H1 (cell line): ENCODE measurements at regions not wholly inside any gene's neighbourhood (a gene's known extent, or its start where the extent isn't known, plus 50 kb on each side); places are given as distances from the start of the nearest gene placed in this dataset.

Source experiments
- CTCF ChIA-PET: fragments of 300-600 bp; sonication (Branson Sonifier 250); formaldehyde crosslinking; loops from one replicate; lab custom pipeline; 2021; ENCODE audit not compliant: partially characterized antibody; lab: Charles Lee
- POLR2A ChIA-PET: fragments of 300-600 bp; sonication (Branson Sonifier 250); formaldehyde crosslinking; loops from one replicate; lab custom pipeline; 2021; ENCODE audit warnings: inconsistent platforms; ENCODE audit not compliant: partially characterized antibody; lab: Charles Lee
- DNase-seq, 2 experiments: peaks; one replicate each; pipeline versions ENCODE4 v3.0.0 to v3.0.0-alpha.2; 2010 to 2022; ENCODE audit warnings: low spot score in 2 of 2, low read depth in 1 of 2, mixed read lengths in 1 of 2
- FAIRE-seq: peaks from 2 replicates; lab custom pipeline; 2011; peaks lifted over from hg19 to GRCh38; lab: Jason Lieb, UNC
- H2AFZ ChIP-seq: 2 replicates; pipeline ENCODE4 v1.8.1; 2012; ENCODE audit warnings: low read length, inconsistent platforms
- H2AK5ac ChIP-seq: 2 replicates; pipeline ENCODE4 v1.6.1; 2013; ENCODE audit warnings: low read depth, low read length
- H2BK120ac ChIP-seq: replicated peaks from 2 replicates; pipeline ENCODE3; 2013; ENCODE audit warnings: low read depth, low read length, inconsistent platforms
- H2BK12ac ChIP-seq: 2 replicates; pipeline ENCODE4 v1.6.1; 2013; ENCODE audit warnings: low read depth, low read length
- H2BK15ac ChIP-seq: 2 replicates; pipeline ENCODE4 v1.6.1; 2013; ENCODE audit warnings: low read length
- H2BK20ac ChIP-seq: 2 replicates; pipeline ENCODE4 v1.6.1; 2013; ENCODE audit warnings: low read length
- H2BK5ac ChIP-seq: 2 replicates; pipeline ENCODE4 v1.6.1; 2013; ENCODE audit warnings: low read depth, low read length
- H3K14ac ChIP-seq: 2 replicates; pipeline ENCODE4 v1.6.1; 2013; ENCODE audit warnings: inconsistent platforms; ENCODE audit not compliant: insufficient read length
- H3K18ac ChIP-seq: 2 replicates; pipeline ENCODE4 v1.6.1; 2013; ENCODE audit warnings: low read length; ENCODE audit errors: extremely low read depth
- H3K23ac ChIP-seq: 2 replicates; pipeline ENCODE4 v1.6.1; 2013; ENCODE audit warnings: inconsistent platforms; ENCODE audit not compliant: insufficient read length
- H3K23me2 ChIP-seq: 2 replicates; pipeline ENCODE4 v1.6.1; 2013; ENCODE audit warnings: low read depth, low read length
- H3K27ac ChIP-seq: 2 replicates; pipeline ENCODE4 v1.6.1; 2011; ENCODE audit warnings: low read depth, low read length, inconsistent platforms
- H3K27me3 ChIP-seq, 4 experiments: replicated peaks in 1 of 4; 1 replicate in 1 of 4; 2 replicates in 3 of 4; pipeline versions ENCODE4 v1.6.1 to v1.8.1; 2011 to 2013; ENCODE audit warnings: low read length in 3 of 4, mild to moderate bottlenecking in 3 of 4, inconsistent platforms in 2 of 4, mixed read lengths in 2 of 4, moderate library complexity in 1 of 4; ENCODE audit not compliant: control insufficient read depth in 3 of 4, insufficient read depth in 3 of 4; ENCODE audit errors: extremely low read depth in 1 of 4
- H3K36me3 ChIP-seq, 4 experiments: 2 replicates each; pipeline versions ENCODE4 v1.6.1 to v1.8.1; 2011 to 2013; ENCODE audit warnings: mild to moderate bottlenecking in 4 of 4, low read length in 3 of 4, moderate library complexity in 2 of 4, control low read depth in 1 of 4, inconsistent platforms in 1 of 4; ENCODE audit not compliant: insufficient read depth in 4 of 4, control insufficient read depth in 2 of 4
- H3K4ac ChIP-seq: replicated peaks from 2 replicates; pipeline ENCODE3; 2013; ENCODE audit warnings: low read length, low read depth, mixed read lengths, inconsistent platforms; ENCODE audit not compliant: insufficient read length
- H3K4me1 ChIP-seq, 4 experiments: replicated peaks in 1 of 4; 1 replicate in 1 of 4; 2 replicates in 3 of 4; pipeline versions ENCODE4 v1.6.1 to v1.8.1; 2011 to 2013; ENCODE audit warnings: low read length in 3 of 4, inconsistent platforms in 2 of 4, mixed read lengths in 1 of 4; ENCODE audit not compliant: insufficient read depth in 4 of 4, control insufficient read depth in 3 of 4
- H3K4me2 ChIP-seq, 2 experiments: 2 replicates each; pipeline versions ENCODE4 v1.6.1 to v1.8.1; 2011 to 2013; ENCODE audit warnings: low read depth in 2 of 2, low read length in 2 of 2, control low read depth in 1 of 2, inconsistent platforms in 1 of 2, mild to moderate bottlenecking in 1 of 2; ENCODE audit not compliant: insufficient read depth in 1 of 2
- H3K4me3 ChIP-seq, 4 experiments: fragments of 200-600, 300-600 bp in 1 of 4; sonication (generic), shearing (Covaris generic), sonication (Bioruptor Twin) in 1 of 4; 2 replicates each; pipeline versions ENCODE4 v1.5.1 to v1.8.1; 2011 to 2016; ENCODE audit warnings: low read length in 4 of 4, low read depth in 3 of 4, control low read depth in 2 of 4, inconsistent platforms in 2 of 4, mild to moderate bottlenecking in 2 of 4, mixed read lengths in 1 of 4, moderate library complexity in 1 of 4; ENCODE audit not compliant: insufficient read depth in 2 of 4; ENCODE audit errors: extremely low read depth in 1 of 4
- H3K56ac ChIP-seq: replicated peaks from 2 replicates; pipeline ENCODE3; 2013; ENCODE audit warnings: low read depth, mild to moderate bottlenecking, mixed read lengths, low read length, inconsistent platforms; ENCODE audit not compliant: insufficient read length
- H3K79me1 ChIP-seq: 2 replicates; pipeline ENCODE4 v1.6.1; 2013; ENCODE audit warnings: low read depth, low read length, control low read depth
- H3K79me2 ChIP-seq, 2 experiments: 2 replicates each; pipeline versions ENCODE4 v1.6.1 to v1.8.1; 2012 to 2013; ENCODE audit warnings: low read length in 2 of 2, mild to moderate bottlenecking in 2 of 2, inconsistent platforms in 1 of 2; ENCODE audit not compliant: insufficient read depth in 2 of 2, control insufficient read depth in 1 of 2
- H3K9ac ChIP-seq, 4 experiments: replicated peaks in 1 of 4; 1 replicate in 1 of 4; 2 replicates in 3 of 4; pipeline versions ENCODE4 v1.6.1 to v1.8.1; 2011 to 2013; ENCODE audit warnings: low read depth in 3 of 4, low read length in 3 of 4, control low read depth in 2 of 4, mild to moderate bottlenecking in 2 of 4, moderate library complexity in 2 of 4, inconsistent platforms in 1 of 4; ENCODE audit errors: extremely low read depth in 1 of 4
- H3K9me3 ChIP-seq, 2 experiments: 2 replicates each; pipeline versions ENCODE4 v1.6.1 to v1.8.1; 2012 to 2013; ENCODE audit warnings: mild to moderate bottlenecking in 2 of 2, moderate library complexity in 2 of 2, control low read depth in 1 of 2, inconsistent platforms in 1 of 2, low read depth in 1 of 2, low read length in 1 of 2, mixed read lengths in 1 of 2; ENCODE audit not compliant: insufficient read depth in 2 of 2
- H4K20me1 ChIP-seq, 2 experiments: replicated peaks in 1 of 2; 2 replicates each; pipeline versions ENCODE3 to v1.8.1; 2011 to 2013; ENCODE audit warnings: inconsistent platforms in 2 of 2, low read length in 2 of 2, mild to moderate bottlenecking in 1 of 2; ENCODE audit not compliant: insufficient read depth in 2 of 2, control insufficient read depth in 1 of 2
- H4K5ac ChIP-seq: 2 replicates; pipeline ENCODE4 v1.6.1; 2013; ENCODE audit warnings: low read length, low read depth, mixed read lengths, inconsistent platforms; ENCODE audit not compliant: insufficient read length
- H4K8ac ChIP-seq: 2 replicates; pipeline ENCODE4 v1.8.0; 2013; ENCODE audit warnings: mild to moderate bottlenecking, moderate library complexity, low read length, inconsistent platforms; ENCODE audit not compliant: insufficient read depth; ENCODE audit errors: extremely low read depth
- H4K91ac ChIP-seq: replicated peaks from 2 replicates; pipeline ENCODE3; 2013; ENCODE audit warnings: low read length, mixed read lengths, inconsistent platforms; ENCODE audit not compliant: insufficient read length
- KDM1A ChIP-seq: fragments of 200-600, 300-600 bp; sonication (generic); IDR thresholded peaks from 2 replicates; pipeline ENCODE4 v1.7.1; 2016; ENCODE audit warnings: mild to moderate bottlenecking, low read length, borderline replicate concordance
- KDM4A ChIP-seq: IDR thresholded peaks from one replicate; pipeline ENCODE4 v1.7.1; 2012; ENCODE audit warnings: low read depth, mild to moderate bottlenecking, moderate library complexity, low read length, inconsistent platforms; ENCODE audit not compliant: severe bottlenecking
- MAFK ChIP-seq: IDR thresholded peaks from 2 replicates; pipeline ENCODE4 v1.6.1; 2012; ENCODE audit warnings: low read depth, mild to moderate bottlenecking, improper control_type of control experiment, low read length
- NANOG ChIP-seq: IDR thresholded peaks from 2 replicates; pipeline ENCODE4 v1.6.1; 2011; ENCODE audit warnings: low read length, low read depth, mild to moderate bottlenecking, inconsistent platforms; ENCODE audit not compliant: insufficient read depth, poor library complexity, severe bottlenecking
- PHF8 ChIP-seq: fragments of 200-600 bp; sonication (generic); conservative IDR thresholded peaks from 2 replicates; pipeline ENCODE4 v1.7.1; 2012; ENCODE audit warnings: low read depth, mild to moderate bottlenecking, inconsistent platforms, low read length, moderate library complexity
- RBBP5 ChIP-seq: IDR thresholded peaks from 2 replicates; pipeline ENCODE4 v1.7.1; 2012; ENCODE audit warnings: low read depth, mild to moderate bottlenecking, inconsistent platforms, low read length, moderate library complexity, borderline replicate concordance
- RFX5 ChIP-seq: IDR thresholded peaks from 2 replicates; pipeline ENCODE4 v1.6.1; 2011; ENCODE audit warnings: low read depth, low read length, improper control_type of control experiment, borderline replicate concordance
- SAP30 ChIP-seq: fragments of 300-600 bp; sonication (generic); IDR thresholded peaks from 2 replicates; pipeline ENCODE4 v1.7.1; 2012; ENCODE audit warnings: low read length, moderate library complexity, mild to moderate bottlenecking, inconsistent platforms; ENCODE audit not compliant: insufficient read depth, insufficient replicate concordance
- TAF1 ChIP-seq: IDR thresholded peaks from 2 replicates; pipeline ENCODE4 v1.6.1; 2011; ENCODE audit warnings: mild to moderate bottlenecking, low read depth, low read length
- YY1 ChIP-seq: IDR thresholded peaks from 2 replicates; pipeline ENCODE4 v1.6.1; 2011; ENCODE audit warnings: low read depth, mild to moderate bottlenecking, low read length
- ZNF274 ChIP-seq: IDR thresholded peaks from 2 replicates; pipeline ENCODE4 v1.7.0; 2012; ENCODE audit warnings: low read length, borderline replicate concordance; ENCODE audit errors: extremely low read depth
- WGBS, 2 experiments: shearing (Covaris generic) in 1 of 2; methylation state at CpG; one replicate each; pipeline versions ENCODE4 v1.1.6 to v1.1.7; 2013 to 2015; ENCODE audit warnings: low lambda C conversion rate in 2 of 2, mixed read lengths in 2 of 2, inconsistent platforms in 1 of 2, low coverage in 1 of 2, missing lambda C conversion rate in 1 of 2; ENCODE audit not compliant: insufficient replicate concordance in 2 of 2, insufficient coverage in 1 of 2, insufficient read length in 1 of 2; ENCODE audit errors: extremely low coverage in 1 of 2, missing lambda C conversion rate in 1 of 2; 5-methylcytosine and 5-hydroxymethylcytosine counted together
- TF ChIP-seq, protein P1 (sequence below): IDR thresholded peaks from 2 replicates; pipeline ENCODE4 v1.6.1; 2012; ENCODE audit warnings: low read length, inconsistent platforms

DNA sequence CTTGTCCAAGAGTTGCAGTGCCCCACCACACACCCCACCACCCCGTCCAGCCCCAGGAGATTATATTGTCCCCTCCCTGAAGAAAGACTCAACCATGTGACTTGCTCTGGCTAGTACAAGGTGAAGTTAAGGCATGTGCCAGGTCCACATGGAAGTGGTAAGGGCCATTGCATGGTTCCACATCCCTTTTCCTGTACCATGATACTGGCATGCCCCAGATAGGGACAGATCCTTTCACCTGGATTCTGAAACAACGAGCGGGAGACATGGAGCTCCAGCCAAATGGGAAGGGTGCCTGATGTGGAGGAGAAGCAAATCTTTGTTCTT lies 141.5 kb upstream of the APCDD1 start:
- no peak overlapping the region for H3K9ac ChIP-seq
- no peak overlapping the region for H3K18ac ChIP-seq
- no peaks in the 10 kb centered on the region for H4K20me1 ChIP-seq
- H3K23ac ChIP-seq = no peak overlapping the region
- POLR2A ChIA-PET = no interaction called here
- peaks cover 3 to 6% (median 6%) of the 10 kb centered on the region in 4 experiments; a peak in 6 of 7 replicates for H3K4me1 ChIP-seq
- no peak for FAIRE-seq
- no peak overlapping the region for H4K91ac ChIP-seq
- H3K79me2 ChIP-seq = no peaks in the 10 kb centered on the region
- H3K9me3 ChIP-seq = 0 out of 4 replicates have a peak, but pooled peaks cover 0 to 2% of the 10 kb centered on the region in 2 experiments
- no peaks in the 10 kb centered on the region for H3K36me3 ChIP-seq
- no peak overlapping the region for H2AFZ ChIP-seq
- H2BK120ac ChIP-seq = no peak overlapping the region
- no peaks in the 10 kb centered on the region; a peak in 1 of 7 replicates for H3K27me3 ChIP-seq
- H3K79me1 ChIP-seq = no peaks in the 10 kb centered on the region
- no peak overlapping the region for H2BK5ac ChIP-seq
- no peak overlapping the region for H2BK15ac ChIP-seq
- no peak overlapping the region for H2BK12ac ChIP-seq
- no peaks in the 10 kb centered on the region for H3K23me2 ChIP-seq
- H3K4me2 ChIP-seq = no peak overlapping the region
- H4K8ac ChIP-seq = no peak overlapping the region
- 83% methylated on average over 3 of the region's 3 CpGs; no CpG with 5 or more reads in 1 of the 2 experiments for WGBS, 2 experiments
- H3K4me3 ChIP-seq = no peak overlapping the region
- no peak for DNase-seq
- H4K5ac ChIP-seq = no peak overlapping the region
- no peak overlapping the region for H3K56ac ChIP-seq
- CTCF ChIA-PET = interaction anchor here (1.1 to 1.8 kb wide), 2 partner anchors 9 to 28 kb away, joined by 3 to 4 read pairs; no protein-coding TSS in a partner anchor
- H3K27ac ChIP-seq = no peak overlapping the region
- no peak overlapping the region for H2AK5ac ChIP-seq
- no peak overlapping the region for H3K4ac ChIP-seq
- no peak overlapping the region for H2BK20ac ChIP-seq
- H3K14ac ChIP-seq = no peak overlapping the region
- no peak for TF ChIP-seq SAP30
- TF ChIP-seq PHF8 = no peak
- no peak for TF ChIP-seq ZNF274
- no peak for TF ChIP-seq KDM4A
- TF ChIP-seq, protein P1, sequence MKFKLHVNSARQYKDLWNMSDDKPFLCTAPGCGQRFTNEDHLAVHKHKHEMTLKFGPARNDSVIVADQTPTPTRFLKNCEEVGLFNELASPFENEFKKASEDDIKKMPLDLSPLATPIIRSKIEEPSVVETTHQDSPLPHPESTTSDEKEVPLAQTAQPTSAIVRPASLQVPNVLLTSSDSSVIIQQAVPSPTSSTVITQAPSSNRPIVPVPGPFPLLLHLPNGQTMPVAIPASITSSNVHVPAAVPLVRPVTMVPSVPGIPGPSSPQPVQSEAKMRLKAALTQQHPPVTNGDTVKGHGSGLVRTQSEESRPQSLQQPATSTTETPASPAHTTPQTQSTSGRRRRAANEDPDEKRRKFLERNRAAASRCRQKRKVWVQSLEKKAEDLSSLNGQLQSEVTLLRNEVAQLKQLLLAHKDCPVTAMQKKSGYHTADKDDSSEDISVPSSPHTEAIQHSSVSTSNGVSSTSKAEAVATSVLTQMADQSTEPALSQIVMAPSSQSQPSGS = no peak
- TF ChIP-seq RFX5 = no peak
- TF ChIP-seq YY1 = no peak
- no peak for TF ChIP-seq TAF1
- no peak for TF ChIP-seq KDM1A
- no peak for TF ChIP-seq RBBP5
- no peak for TF ChIP-seq MAFK
- no peak for TF ChIP-seq NANOG
